Panc1 (cell line): ENCODE measurements at regions not wholly inside any gene's neighbourhood (a gene's known extent, or its start where the extent isn't known, plus 50 kb on each side); places are given as distances from the start of the nearest gene placed in this dataset.

Experiments used
- ATAC-seq: fragments of 200-7000 bp; cut with Tn5 transposase; 2 replicates; pipeline ENCODE4 v1.9.1; 2020; ENCODE audit warnings: mild to moderate bottlenecking, moderate library complexity
- BruUV-seq: library from RNA; stranded (reverse); fragments of 400-500 nt; replicated peaks from 2 replicates; lab custom pipeline; 2021; lab: Mats Ljungman, UMichigan
- CTCF ChIA-PET: fragments of 300-600 bp; sonication (Branson Sonifier 250); formaldehyde crosslinking; loops from one replicate; lab custom pipeline; 2022; ENCODE audit warnings: antibody characterized with exemption; lab: Charles Lee
- POLR2A ChIA-PET: fragments of 300-600 bp; sonication (Branson Sonifier 250); formaldehyde crosslinking; loops from one replicate; lab custom pipeline; 2022; ENCODE audit warnings: antibody characterized with exemption; lab: Charles Lee
- DNase-seq: peaks from one replicate; pipeline ENCODE4 v3.0.0-alpha.2; 2010; ENCODE audit warnings: low read depth, low spot score
- H3K27ac ChIP-seq: 2 replicates; pipeline ENCODE4 v1.5.1; 2011; ENCODE audit warnings: mild to moderate bottlenecking, low read length, inconsistent platforms
- H3K27me3 ChIP-seq: fragments of 200-500 bp; sonication (Bioruptor generic); 2 replicates; pipeline ENCODE4 v1.6.0; 2014; ENCODE audit warnings: low read length, inconsistent platforms; ENCODE audit not compliant: control insufficient read depth, insufficient read depth
- H3K36me3 ChIP-seq: fragments of 200-500 bp; sonication (Bioruptor generic); 2 replicates; pipeline ENCODE4 v1.5.1; 2014; ENCODE audit warnings: inconsistent platforms, mild to moderate bottlenecking, low read length, moderate library complexity; ENCODE audit not compliant: control insufficient read depth, insufficient read depth
- H3K4me1 ChIP-seq: 2 replicates; pipeline ENCODE4 v1.5.1; 2011; ENCODE audit warnings: inconsistent platforms, mild to moderate bottlenecking, low read length, moderate library complexity; ENCODE audit not compliant: control insufficient read depth, insufficient read depth
- H3K4me3 ChIP-seq, 2 experiments: 2 replicates each; pipeline ENCODE4 v1.5.1; 2011 to 2012; ENCODE audit warnings: low read depth in 2 of 2, low read length in 2 of 2, mild to moderate bottlenecking in 2 of 2, inconsistent platforms in 1 of 2, moderate library complexity in 1 of 2
- H3K9me3 ChIP-seq: fragments of 200-500 bp; sonication (Bioruptor generic); 2 replicates; pipeline ENCODE4 v1.5.1; 2014; ENCODE audit warnings: low read depth, mild to moderate bottlenecking, inconsistent platforms, low read length, moderate library complexity; ENCODE audit not compliant: control insufficient read depth, insufficient read depth
- POLR2AphosphoS5 ChIP-seq: IDR thresholded peaks from 2 replicates; pipeline ENCODE4 v1.6.1; 2012; ENCODE audit warnings: mild to moderate bottlenecking, low read depth, low read length, moderate library complexity
- SIN3A ChIP-seq: IDR thresholded peaks from 2 replicates; pipeline ENCODE4 v1.6.1; 2012; ENCODE audit warnings: low read depth, mild to moderate bottlenecking, low read length, moderate library complexity, borderline replicate concordance; ENCODE audit not compliant: insufficient read depth
- TCF7L2 ChIP-seq: IDR thresholded peaks from 2 replicates; pipeline ENCODE4 v1.6.1; 2011; ENCODE audit warnings: mild to moderate bottlenecking, low read depth, low read length, inconsistent platforms
- in situ Hi-C: cut with HindIII; loops from 2 replicates; pipeline ENCODE4 v1.10.0; 2016; ENCODE audit warnings: low sequenced_read_pairs, low pct_unique_long_range_greater_than_20kb
- intact Hi-C: fragments of 100-400 bp; cut with micrococcal nuclease; formaldehyde crosslinking; loops from one replicate; pipeline ENCODE4 v1.10.0; 2022; ENCODE audit not compliant: unreplicated experiment
- TF ChIP-seq, protein P1 (sequence below): fragments of 450-650 bp; IDR thresholded peaks from 2 replicates; pipeline ENCODE4 v1.5.1; 2017; ENCODE audit warnings: mild to moderate bottlenecking
- TF ChIP-seq, protein P2 (sequence below), 2 experiments: IDR thresholded peaks; 2 replicates each; pipeline ENCODE4 v1.6.1; 2011 to 2012; ENCODE audit warnings: low read depth in 2 of 2, control low read depth in 1 of 2, low read length in 1 of 2, mild to moderate bottlenecking in 1 of 2, moderate library complexity in 1 of 2; ENCODE audit not compliant: insufficient read depth in 1 of 2

DNA sequence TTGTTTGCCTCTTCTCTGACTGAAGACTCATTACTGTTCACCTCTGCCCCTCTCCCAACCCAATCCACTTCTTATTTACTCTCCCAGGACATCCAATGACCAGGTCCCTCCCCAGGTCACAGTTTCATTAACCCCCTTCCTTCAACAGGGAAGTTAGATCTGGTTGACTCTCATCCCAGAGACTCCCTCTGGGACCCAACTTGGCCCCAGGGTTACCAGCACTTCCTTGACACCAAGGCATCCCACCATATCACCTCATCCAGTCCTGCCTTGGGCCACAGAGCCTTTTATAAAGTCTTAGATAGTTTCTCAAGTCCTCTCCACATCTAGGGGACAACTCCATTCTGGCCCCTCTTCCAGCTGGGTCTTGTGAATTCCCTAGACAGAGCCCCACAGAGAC, 470.6 kb upstream of the TSHZ3 start:
- Histone ChIP-seq H3K4me3 (no peak overlapping the region), H3K36me3 (no peaks in the 10 kb centered on the region), H3K27ac (no peak overlapping the region), H3K27me3 (no peaks in the 10 kb centered on the region; the same call in none of the 2 replicates), H3K9me3 (no peaks in the 10 kb centered on the region), H3K4me1 (no peaks in the 10 kb centered on the region)
- CTCF ChIA-PET, result no interaction called here
- in situ Hi-C loops, result no loop called here
- POLR2A ChIA-PET, result no interaction called here
- no TSS peak for BruUV-seq
- TF ChIP-seq, protein P1, sequence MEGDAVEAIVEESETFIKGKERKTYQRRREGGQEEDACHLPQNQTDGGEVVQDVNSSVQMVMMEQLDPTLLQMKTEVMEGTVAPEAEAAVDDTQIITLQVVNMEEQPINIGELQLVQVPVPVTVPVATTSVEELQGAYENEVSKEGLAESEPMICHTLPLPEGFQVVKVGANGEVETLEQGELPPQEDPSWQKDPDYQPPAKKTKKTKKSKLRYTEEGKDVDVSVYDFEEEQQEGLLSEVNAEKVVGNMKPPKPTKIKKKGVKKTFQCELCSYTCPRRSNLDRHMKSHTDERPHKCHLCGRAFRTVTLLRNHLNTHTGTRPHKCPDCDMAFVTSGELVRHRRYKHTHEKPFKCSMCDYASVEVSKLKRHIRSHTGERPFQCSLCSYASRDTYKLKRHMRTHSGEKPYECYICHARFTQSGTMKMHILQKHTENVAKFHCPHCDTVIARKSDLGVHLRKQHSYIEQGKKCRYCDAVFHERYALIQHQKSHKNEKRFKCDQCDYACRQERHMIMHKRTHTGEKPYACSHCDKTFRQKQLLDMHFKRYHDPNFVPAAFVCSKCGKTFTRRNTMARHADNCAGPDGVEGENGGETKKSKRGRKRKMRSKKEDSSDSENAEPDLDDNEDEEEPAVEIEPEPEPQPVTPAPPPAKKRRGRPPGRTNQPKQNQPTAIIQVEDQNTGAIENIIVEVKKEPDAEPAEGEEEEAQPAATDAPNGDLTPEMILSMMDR, result no peak
- TF ChIP-seq SIN3A (no peak), TCF7L2 (no peak), POLR2AphosphoS5 (no peak)
- TF ChIP-seq, protein P2, sequence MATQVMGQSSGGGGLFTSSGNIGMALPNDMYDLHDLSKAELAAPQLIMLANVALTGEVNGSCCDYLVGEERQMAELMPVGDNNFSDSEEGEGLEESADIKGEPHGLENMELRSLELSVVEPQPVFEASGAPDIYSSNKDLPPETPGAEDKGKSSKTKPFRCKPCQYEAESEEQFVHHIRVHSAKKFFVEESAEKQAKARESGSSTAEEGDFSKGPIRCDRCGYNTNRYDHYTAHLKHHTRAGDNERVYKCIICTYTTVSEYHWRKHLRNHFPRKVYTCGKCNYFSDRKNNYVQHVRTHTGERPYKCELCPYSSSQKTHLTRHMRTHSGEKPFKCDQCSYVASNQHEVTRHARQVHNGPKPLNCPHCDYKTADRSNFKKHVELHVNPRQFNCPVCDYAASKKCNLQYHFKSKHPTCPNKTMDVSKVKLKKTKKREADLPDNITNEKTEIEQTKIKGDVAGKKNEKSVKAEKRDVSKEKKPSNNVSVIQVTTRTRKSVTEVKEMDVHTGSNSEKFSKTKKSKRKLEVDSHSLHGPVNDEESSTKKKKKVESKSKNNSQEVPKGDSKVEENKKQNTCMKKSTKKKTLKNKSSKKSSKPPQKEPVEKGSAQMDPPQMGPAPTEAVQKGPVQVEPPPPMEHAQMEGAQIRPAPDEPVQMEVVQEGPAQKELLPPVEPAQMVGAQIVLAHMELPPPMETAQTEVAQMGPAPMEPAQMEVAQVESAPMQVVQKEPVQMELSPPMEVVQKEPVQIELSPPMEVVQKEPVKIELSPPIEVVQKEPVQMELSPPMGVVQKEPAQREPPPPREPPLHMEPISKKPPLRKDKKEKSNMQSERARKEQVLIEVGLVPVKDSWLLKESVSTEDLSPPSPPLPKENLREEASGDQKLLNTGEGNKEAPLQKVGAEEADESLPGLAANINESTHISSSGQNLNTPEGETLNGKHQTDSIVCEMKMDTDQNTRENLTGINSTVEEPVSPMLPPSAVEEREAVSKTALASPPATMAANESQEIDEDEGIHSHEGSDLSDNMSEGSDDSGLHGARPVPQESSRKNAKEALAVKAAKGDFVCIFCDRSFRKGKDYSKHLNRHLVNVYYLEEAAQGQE (IDR thresholded peaks at IDR 0.05; ENCODE audit: insufficient read depth in 1 of 2, low read depth in 2 of 2, low read length in 1 of 2), result no peak
- DNase-seq (no peak), ATAC-seq (no peak)
- intact Hi-C loops, result no loop called here

DNA sequence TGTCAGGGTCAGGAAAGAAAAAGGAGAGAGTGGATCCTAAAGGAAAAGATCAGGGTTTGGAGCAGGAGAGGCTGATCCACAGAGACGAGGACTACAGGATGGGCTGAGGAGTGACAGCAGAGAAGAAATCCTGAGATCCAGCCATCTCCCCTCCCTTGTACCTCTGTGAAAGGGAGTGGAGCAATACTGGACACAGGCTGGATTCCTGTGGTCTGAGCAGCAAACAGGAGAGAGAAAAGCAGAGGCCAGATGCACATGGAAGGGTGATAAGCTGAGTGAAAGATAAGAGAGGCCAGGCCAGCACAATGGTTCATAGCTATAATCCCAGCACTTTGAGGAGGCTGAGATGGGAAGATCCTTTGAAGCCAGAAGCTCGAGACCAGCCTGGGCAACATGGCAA, 472.1 kb upstream of the TSHZ3 start:
- no peak for ATAC-seq
- H3K4me1 ChIP-seq, result no peaks in the 10 kb centered on the region
- TF ChIP-seq SIN3A, result no peak
- TF ChIP-seq, protein P2 (IDR thresholded peaks at IDR 0.05; ENCODE audit: insufficient read depth in 1 of 2, low read depth in 2 of 2, low read length in 1 of 2), result no peak
- TF ChIP-seq POLR2AphosphoS5, result no peak
- TF ChIP-seq TCF7L2, result no peak
- TF ChIP-seq, protein P1, result no peak
- CTCF ChIA-PET, result no interaction called here
- no TSS peak for BruUV-seq
- no peaks in the 10 kb centered on the region for H3K9me3 ChIP-seq
- H3K27me3 ChIP-seq, result no peaks in the 10 kb centered on the region; the same call in none of the 2 replicates
- POLR2A ChIA-PET, result no interaction called here
- no peak overlapping the region for H3K4me3 ChIP-seq
- in situ Hi-C loops, result no loop called here
- DNase-seq, result no peak
- no peak overlapping the region for H3K27ac ChIP-seq
- intact Hi-C loops, result no loop called here
- no peaks in the 10 kb centered on the region for H3K36me3 ChIP-seq
